Testis (tissue), 2 donors: ENCODE measurements at regions not wholly inside any gene's neighbourhood (a gene's known extent, or its start where the extent isn't known, plus 50 kb on each side); places are given as distances from the start of the nearest gene placed in this dataset.

Experiments used
- DNase-seq: peaks from one replicate; pipeline ENCODE4 v3.0.0-alpha.2; 2019
- H3K27ac ChIP-seq, 2 donors: fragments of 200-600 bp; sonication (generic); one replicate each; pipeline ENCODE4 v1.5.1; 2019
- H3K27me3 ChIP-seq: fragments of 200-600 bp; sonication (generic); one replicate; pipeline ENCODE4 v1.5.1; 2019
- H3K36me3 ChIP-seq: fragments of 200-600 bp; sonication (generic); one replicate; pipeline ENCODE4 v1.5.1; 2017; ENCODE audit warnings: low read depth; ENCODE audit errors: missing control alignments
- H3K4me1 ChIP-seq: fragments of 200-600 bp; sonication (generic); one replicate; pipeline ENCODE4 v1.5.1; 2019
- H3K4me3 ChIP-seq, 2 donors: fragments of 200-600 bp; sonication (generic); one replicate each; pipeline ENCODE4 v1.5.1; 2017 to 2019
- H3K9me3 ChIP-seq: fragments of 200-600 bp; sonication (generic); one replicate; pipeline ENCODE4 v1.5.1; 2017
- POLR2A ChIP-seq: fragments of 450-650 bp; IDR thresholded peaks from one replicate; pipeline ENCODE4 v1.6.1; 2017; ENCODE audit warnings: antibody characterized with exemption, mild to moderate bottlenecking, moderate library complexity
- WGBS, 2 donors: methylation state at CpG; one replicate each; pipeline ENCODE4 v1.1.5; 2018; 5-methylcytosine and 5-hydroxymethylcytosine counted together
- intact Hi-C: fragments of 100-400 bp; cut with DNase I; formaldehyde crosslinking; loops from one replicate; pipeline ENCODE4 v1.15.1; 2023; ENCODE audit warnings: low total_unique reads
- TF ChIP-seq, protein P1 (sequence below), 3 experiments: fragments of 450-650 bp in 2 of 3; fragments of 200-600 bp in 1 of 3; sonication (generic) in 1 of 3; IDR thresholded peaks; one replicate each; pipeline ENCODE4 v1.5.1; 2016 to 2019; ENCODE audit warnings: antibody characterized with exemption in 3 of 3, mild to moderate bottlenecking in 2 of 3, moderate library complexity in 1 of 3

DNA sequence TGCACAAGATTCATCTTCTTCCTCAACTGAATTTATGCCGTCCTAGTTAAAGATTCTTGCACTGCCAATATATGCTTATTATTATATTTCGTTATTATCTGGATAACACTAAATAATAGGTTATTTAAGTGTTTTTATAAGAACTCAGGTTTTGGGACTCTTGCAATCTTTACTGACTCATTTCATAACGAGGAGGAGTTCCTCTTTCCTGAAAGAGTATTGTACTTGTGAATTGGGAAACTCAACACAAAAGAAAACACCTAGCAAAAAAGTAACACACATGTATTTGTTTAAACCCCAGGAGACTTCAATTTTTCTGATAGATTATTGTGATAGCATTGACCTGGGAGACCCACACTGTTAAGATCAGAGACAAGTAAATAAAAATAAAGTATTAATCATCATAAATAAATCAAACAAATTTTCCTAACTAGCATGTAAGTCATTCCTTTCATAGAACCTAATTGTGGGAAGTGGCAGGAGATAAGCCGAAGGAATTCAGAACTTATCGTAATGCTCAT lies 505.8 kb downstream of the KCNJ2 start:
- Histone ChIP-seq H3K4me1 (no peaks in the 10 kb centered on the region), H3K36me3 (no peaks in the 10 kb centered on the region), H3K4me3 (no peak overlapping the region), H3K27ac (no peak overlapping the region), H3K27me3 (no peaks in the 10 kb centered on the region), H3K9me3 (no peaks in the 10 kb centered on the region)
- no peak for DNase-seq
- no peak for TF ChIP-seq POLR2A
- TF ChIP-seq, protein P1, sequence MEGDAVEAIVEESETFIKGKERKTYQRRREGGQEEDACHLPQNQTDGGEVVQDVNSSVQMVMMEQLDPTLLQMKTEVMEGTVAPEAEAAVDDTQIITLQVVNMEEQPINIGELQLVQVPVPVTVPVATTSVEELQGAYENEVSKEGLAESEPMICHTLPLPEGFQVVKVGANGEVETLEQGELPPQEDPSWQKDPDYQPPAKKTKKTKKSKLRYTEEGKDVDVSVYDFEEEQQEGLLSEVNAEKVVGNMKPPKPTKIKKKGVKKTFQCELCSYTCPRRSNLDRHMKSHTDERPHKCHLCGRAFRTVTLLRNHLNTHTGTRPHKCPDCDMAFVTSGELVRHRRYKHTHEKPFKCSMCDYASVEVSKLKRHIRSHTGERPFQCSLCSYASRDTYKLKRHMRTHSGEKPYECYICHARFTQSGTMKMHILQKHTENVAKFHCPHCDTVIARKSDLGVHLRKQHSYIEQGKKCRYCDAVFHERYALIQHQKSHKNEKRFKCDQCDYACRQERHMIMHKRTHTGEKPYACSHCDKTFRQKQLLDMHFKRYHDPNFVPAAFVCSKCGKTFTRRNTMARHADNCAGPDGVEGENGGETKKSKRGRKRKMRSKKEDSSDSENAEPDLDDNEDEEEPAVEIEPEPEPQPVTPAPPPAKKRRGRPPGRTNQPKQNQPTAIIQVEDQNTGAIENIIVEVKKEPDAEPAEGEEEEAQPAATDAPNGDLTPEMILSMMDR (IDR thresholded peaks at IDR 0.05): no peak
- 73 to 80% methylated on average over 5 of the region's 5 CpGs for WGBS, 2 donors
- intact Hi-C loops: no loop called here

DNA sequence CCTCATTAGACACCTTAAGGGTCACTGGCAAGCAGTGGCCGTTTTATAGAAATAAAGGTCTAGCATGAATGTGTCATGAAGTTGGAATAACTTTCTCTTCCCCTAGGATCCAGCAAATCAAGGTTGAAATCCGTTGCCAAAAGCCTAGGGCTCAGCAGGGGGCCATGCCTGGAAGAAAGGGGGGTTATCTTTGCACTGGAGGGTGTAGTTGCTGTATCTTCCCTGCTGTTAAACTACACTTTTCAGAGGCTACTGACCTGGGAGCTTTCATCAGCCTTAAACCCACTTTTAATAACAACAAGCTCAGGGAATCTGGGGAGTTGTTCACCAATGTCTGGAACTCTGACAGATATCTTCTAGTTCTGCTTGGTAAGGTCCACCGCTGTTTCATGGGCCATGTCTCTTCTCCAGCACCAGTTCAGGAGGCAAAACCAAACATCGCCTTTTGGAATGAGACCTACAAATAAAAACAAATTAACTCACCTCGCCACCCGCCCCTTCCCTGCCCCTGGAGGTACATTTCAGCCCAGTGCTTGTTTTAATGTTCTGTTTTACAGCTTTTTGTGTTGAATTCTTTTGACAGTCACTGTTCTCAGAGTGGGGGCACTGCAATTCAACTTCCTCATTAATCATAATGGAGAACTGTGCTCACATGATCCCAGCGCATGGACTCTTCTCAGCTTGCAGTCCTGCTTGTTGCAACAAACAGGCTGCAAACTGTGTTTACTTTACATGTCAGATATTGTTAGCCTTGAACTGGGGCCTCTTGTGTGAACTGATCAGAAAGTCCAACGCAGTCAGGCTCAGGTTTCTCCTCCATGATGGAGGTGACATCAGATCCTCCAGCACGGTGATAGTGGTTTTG lies 508.7 kb downstream of the KCNJ2 start:
- intact Hi-C loops: no loop called here
- TF ChIP-seq, protein P1 (IDR thresholded peaks at IDR 0.05): no peak
- TF ChIP-seq POLR2A: no peak
- WGBS, 2 donors: 69 to 72% methylated on average over 9 of the region's 9 CpGs

DNA sequence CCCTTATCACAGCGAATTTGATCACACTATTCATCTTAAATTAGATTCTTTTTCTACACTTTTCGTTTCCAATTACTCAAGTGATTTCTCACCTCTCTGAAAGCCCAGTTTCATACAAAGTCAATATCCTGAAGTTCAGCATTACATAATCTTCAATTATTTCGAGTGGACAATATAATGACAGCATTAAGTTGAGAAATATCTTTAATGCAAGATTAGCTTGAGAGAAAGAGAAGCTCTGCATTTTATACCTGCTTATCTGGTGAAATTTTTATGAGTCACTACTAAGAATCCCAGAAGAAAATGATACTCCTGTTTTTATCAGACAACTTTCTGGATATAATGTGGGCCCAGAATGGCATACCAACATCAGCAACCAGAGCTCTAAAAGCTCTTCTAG lies 509.6 kb downstream of the KCNJ2 start:
- Histone ChIP-seq H3K36me3 (no peaks in the 10 kb centered on the region), H3K9me3 (no peaks in the 10 kb centered on the region), H3K27me3 (no peaks in the 10 kb centered on the region), H3K4me1 (no peaks in the 10 kb centered on the region), H3K4me3 (no peak overlapping the region), H3K27ac (no peak overlapping the region)
- WGBS, 2 donors: 88 to 91% methylated on average over 3 of the region's 3 CpGs
- DNase-seq: no peak
- intact Hi-C loops: no loop called here
- TF ChIP-seq POLR2A: no peak
- TF ChIP-seq, protein P1 (IDR thresholded peaks at IDR 0.05): no peak

More for the DNA sequence above, 508.7 kb downstream of the KCNJ2 start:
- Histone ChIP-seq H3K36me3 (no peaks in the 10 kb centered on the region), H3K27ac (no peak overlapping the region), H3K9me3 (no peaks in the 10 kb centered on the region), H3K4me1 (no peaks in the 10 kb centered on the region), H3K4me3 (no peak overlapping the region), H3K27me3 (no peaks in the 10 kb centered on the region)
- no peak for DNase-seq

DNA sequence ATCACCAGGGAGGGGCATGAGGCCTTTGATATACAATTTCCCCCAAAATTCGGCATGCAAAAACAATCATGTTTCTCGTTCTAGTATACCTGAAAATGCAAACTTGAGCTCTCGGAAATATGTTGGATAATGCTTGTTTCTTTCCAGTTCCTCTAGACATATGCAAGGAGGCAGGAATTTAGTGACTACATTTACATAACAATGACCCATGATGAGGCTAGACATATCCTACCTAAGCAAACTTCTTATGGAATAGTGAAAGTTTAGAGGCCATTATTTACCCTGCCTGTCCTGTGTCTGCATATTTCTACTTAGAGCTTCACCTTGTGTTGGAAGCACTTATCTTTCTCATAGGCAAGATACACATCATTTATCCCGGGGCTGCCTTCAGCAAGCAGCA lies 514.6 kb downstream of the KCNJ2 start:
- no peaks in the 10 kb centered on the region for H3K27me3 ChIP-seq
- WGBS, 2 donors: 71 to 91% methylated on average over 4 of the region's 4 CpGs
- DNase-seq: no peak
- H3K4me1 ChIP-seq: no peaks in the 10 kb centered on the region
- no peak for TF ChIP-seq POLR2A
- TF ChIP-seq, protein P1 (IDR thresholded peaks at IDR 0.05): no peak
- H3K27ac ChIP-seq: no peak overlapping the region
- intact Hi-C loops: no loop called here
- H3K4me3 ChIP-seq: no peak overlapping the region
- no peaks in the 10 kb centered on the region for H3K9me3 ChIP-seq
- H3K36me3 ChIP-seq: no peaks in the 10 kb centered on the region

DNA sequence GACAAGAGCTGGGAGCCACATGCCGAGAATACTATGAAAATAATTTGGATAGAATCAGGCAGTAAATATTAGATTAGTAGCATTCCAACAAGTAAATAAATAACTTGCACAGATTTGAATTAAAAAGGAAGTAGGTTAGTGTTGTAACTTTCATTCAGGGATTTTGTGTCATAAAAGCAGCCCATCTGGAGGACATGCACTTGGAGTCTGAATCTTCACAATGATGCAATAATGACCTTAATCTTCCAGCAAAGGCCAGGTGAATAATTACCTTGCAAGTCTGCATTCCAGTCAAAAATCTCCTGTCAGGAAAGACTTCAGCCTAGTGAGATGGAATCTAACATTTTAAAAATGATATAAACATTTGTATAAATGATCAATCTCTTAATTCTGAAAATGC lies 518.1 kb downstream of the KCNJ2 start:
- no peaks in the 10 kb centered on the region for H3K36me3 ChIP-seq
- TF ChIP-seq, protein P1 (IDR thresholded peaks at IDR 0.05): no peak
- TF ChIP-seq POLR2A: no peak
- H3K27me3 ChIP-seq: no peaks in the 10 kb centered on the region
- no peak overlapping the region for H3K4me3 ChIP-seq
- H3K4me1 ChIP-seq: no peaks in the 10 kb centered on the region
- no peak for DNase-seq
- H3K27ac ChIP-seq: no peak overlapping the region
- no peaks in the 10 kb centered on the region for H3K9me3 ChIP-seq
- WGBS, 2 donors: 59 to 73% methylated on average over 1 of the region's 1 CpG
- intact Hi-C loops: no loop called here
